ENCODE measurements at regions not wholly inside any gene's neighbourhood (a gene's known extent, or its start where the extent isn't known, plus 50 kb on each side); places are given as distances from the start of the nearest gene placed in this dataset.

DNA sequence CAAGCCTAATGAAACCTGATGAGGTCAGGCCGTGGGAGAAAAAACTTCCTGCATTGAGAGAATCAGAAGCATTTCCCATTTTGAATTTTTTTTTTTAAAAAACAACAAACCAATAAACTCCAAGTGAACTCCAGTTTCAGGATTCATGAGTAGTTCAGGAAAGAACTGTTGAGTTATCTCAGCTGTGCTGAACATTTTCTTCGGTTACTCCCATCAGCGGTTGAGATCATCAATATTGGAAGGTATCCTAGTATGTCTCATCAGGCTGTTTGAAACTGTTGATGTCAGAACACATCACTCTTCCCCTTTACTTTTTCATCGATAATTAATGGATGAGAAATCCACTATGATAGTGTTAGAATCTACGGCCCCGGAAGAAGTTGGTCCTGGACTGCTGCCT lies 82.4 kb upstream of the ADGRG2 start:
- no peaks in the 10 kb centered on the region for H4K20me1 ChIP-seq (ENCODE audit: control insufficient read depth, insufficient read depth)
- H3K36me3 ChIP-seq (ENCODE audit: control insufficient read depth in 2 of 2, insufficient read depth in 2 of 2, low read length in 1 of 2) = no peaks in the 10 kb centered on the region
- intact Hi-C loops (cut with micrococcal nuclease; ENCODE audit: unreplicated experiment) (no loop called here), in situ Hi-C loops (cut with MboI) (no loop called here)
- no peak for TF ChIP-seq SRF (IDR thresholded peaks at IDR 0.05; ENCODE audit: low read depth in 2 of 2, low read length in 2 of 2)
- TF ChIP-seq NRF1 (conservative IDR thresholded peaks at IDR 0.05; ENCODE audit: low read depth, low read length) = no peak
- no peak for TF ChIP-seq BMI1 (IDR thresholded peaks at IDR 0.05; ENCODE audit: borderline replicate concordance)
- TF ChIP-seq NFYA (IDR thresholded peaks at IDR 0.05; ENCODE audit: borderline replicate concordance, low read depth, low read length) = no peak
- no peak overlapping the region for H3K9ac ChIP-seq (ENCODE audit: control insufficient read depth, insufficient read depth, low read length)
- ChIA-PET SMC1A (ENCODE audit: uncharacterized antibody, unreplicated experiment) (no interaction called here), RAD21 (ENCODE audit: unreplicated experiment) (no interaction called here), CTCF (no interaction called here), POLR2A (no interaction called here)
- no peak overlapping the region for H2AFZ ChIP-seq (ENCODE audit: control insufficient read depth, low read depth, low read length)
- no peak for FAIRE-seq
- no peaks in the 10 kb centered on the region for H3K9me3 ChIP-seq (replicated peaks; ENCODE audit: control insufficient read depth, insufficient read depth, low read length)
- no peak for DNase-seq (ENCODE audit: low read depth, low spot score)
- no peaks in the 10 kb centered on the region for H3K27me3 ChIP-seq (replicated peaks in 1 of 2; ENCODE audit: control insufficient read depth in 2 of 2, insufficient read depth in 2 of 2, low read length in 1 of 2)
- no peaks in the 10 kb centered on the region for H3K79me2 ChIP-seq (ENCODE audit: control insufficient read depth, insufficient read depth, low read length)
- no peak overlapping the region for H3K4me3 ChIP-seq
- ATAC-seq = no peak
- BruUV-seq (replicated peaks) = no TSS peak
- H3K4me1 ChIP-seq (ENCODE audit: control insufficient read depth, insufficient read depth, low read length) = no peaks in the 10 kb centered on the region
- H3K4me2 ChIP-seq (ENCODE audit: control insufficient read depth, insufficient read depth) = no peak overlapping the region
- no peak overlapping the region for H3K27ac ChIP-seq (ENCODE audit: control insufficient read depth, insufficient read depth)
- WGBS (ENCODE audit: insufficient coverage, insufficient replicate concordance, low lambda C conversion rate, missing lambda C conversion rate) = 88% methylated on average over 6 of the region's 6 CpGs

GRCh38 chrX:19212037-19212436 lies 89.8 kb upstream of the ADGRG2 start:
- in situ Hi-C loops (cut with MboI) (no loop called here), intact Hi-C loops (cut with micrococcal nuclease; ENCODE audit: unreplicated experiment) (no loop called here)
- Histone ChIP-seq H3K4me2 (ENCODE audit: control insufficient read depth, insufficient read depth) (peak overlapping the region; percentile 33; the same call in 1 of the 2 replicates), H3K27me3 (replicated peaks in 1 of 2; ENCODE audit: control insufficient read depth in 2 of 2, insufficient read depth in 2 of 2, low read length in 1 of 2) (no peaks in the 10 kb centered on the region), H3K36me3 (ENCODE audit: control insufficient read depth in 2 of 2, insufficient read depth in 2 of 2, low read length in 1 of 2) (no peaks in the 10 kb centered on the region), H3K79me2 (ENCODE audit: control insufficient read depth, insufficient read depth, low read length) (no peaks in the 10 kb centered on the region), H3K9ac (ENCODE audit: control insufficient read depth, insufficient read depth, low read length) (no peak overlapping the region), H3K9me3 (replicated peaks; ENCODE audit: control insufficient read depth, insufficient read depth, low read length) (no peaks in the 10 kb centered on the region), H3K4me1 (ENCODE audit: control insufficient read depth, insufficient read depth, low read length) (peaks cover 4% of the 10 kb centered on the region; the same call in 1 of the 2 replicates), H4K20me1 (ENCODE audit: control insufficient read depth, insufficient read depth) (no peaks in the 10 kb centered on the region), H2AFZ (ENCODE audit: control insufficient read depth, low read depth, low read length) (no peak overlapping the region), H3K27ac (ENCODE audit: control insufficient read depth, insufficient read depth) (no peak overlapping the region), H3K4me3 (no peak overlapping the region)
- ATAC-seq = peak; percentile 59
- DNase-seq (ENCODE audit: low read depth, low spot score) = no peak
- no TSS peak for BruUV-seq (replicated peaks)
- ChIA-PET RAD21 (ENCODE audit: unreplicated experiment) (interaction anchor here (0.7 kb wide), 1 partner anchor 14 kb away, joined by 3 read pairs; no protein-coding TSS in a partner anchor), SMC1A (ENCODE audit: uncharacterized antibody, unreplicated experiment) (interaction anchor here (0.7 to 1.7 kb wide), 3 partner anchors 12 to 18 kb away, joined by 3 to 7 read pairs (median 3); no protein-coding TSS in a partner anchor), CTCF (interaction anchor here (1.6 kb wide), 1 partner anchor 15 kb away, joined by 3 read pairs; no protein-coding TSS in a partner anchor), POLR2A (no interaction called here)
- FAIRE-seq = no peak
- TF ChIP-seq ZBTB40 (IDR thresholded peaks at IDR 0.05; ENCODE audit: borderline replicate concordance) (no peak), JUND (IDR thresholded peaks at IDR 0.05; ENCODE audit: low read depth, low read length) (no peak), RUNX3 (IDR thresholded peaks at IDR 0.05; ENCODE audit: low read length) (peak; percentile 71), RB1 (IDR thresholded peaks at IDR 0.05; ENCODE audit: borderline replicate concordance) (no peak), MYB (IDR thresholded peaks at IDR 0.05; ENCODE audit: borderline replicate concordance, low read depth, low read length) (no peak)
